Fibroblast of pulmonary artery (primary cell): ENCODE measurements at regions not wholly inside any gene's neighbourhood (a gene's known extent, or its start where the extent isn't known, plus 50 kb on each side); places are given as distances from the start of the nearest gene placed in this dataset.

ENCODE experiments used
- DNase-seq: peaks from one replicate; pipeline ENCODE4 v3.0.0-alpha.2; 2010; ENCODE audit warnings: low read depth
- H3K4me3 ChIP-seq: replicated peaks from 2 replicates; pipeline ENCODE4 v1.5.1; 2011; ENCODE audit warnings: low read depth, mild to moderate bottlenecking, control low read depth, low read length, moderate library complexity
- TF ChIP-seq, protein P1 (sequence below): IDR thresholded peaks from 2 replicates; pipeline ENCODE4 v1.5.1; 2011; ENCODE audit warnings: mild to moderate bottlenecking, control low read depth, low read length, inconsistent platforms; ENCODE audit errors: missing control alignments

DNA sequence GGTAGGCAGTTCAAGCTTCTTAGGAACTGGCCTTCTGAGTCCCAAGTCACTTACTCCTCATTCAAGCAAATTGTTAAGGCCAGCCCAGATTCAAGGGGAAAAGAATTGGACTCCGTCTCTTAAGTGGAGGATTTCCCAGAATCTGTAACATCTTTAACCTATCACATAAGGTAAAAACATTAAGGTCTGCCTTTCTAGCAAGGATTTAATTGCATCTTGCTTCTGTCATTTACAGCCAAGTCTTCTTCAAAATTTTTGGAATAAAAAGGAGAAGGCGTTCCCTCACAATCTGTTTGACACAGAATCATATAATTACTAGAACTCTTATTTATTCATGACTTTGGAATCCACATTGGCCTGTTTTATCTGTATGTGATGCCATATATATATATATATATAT lies 56.5 kb upstream of the ADORA2B start:
- no peak for DNase-seq
- H3K4me3 ChIP-seq = no peak overlapping the region
- TF ChIP-seq, protein P1, sequence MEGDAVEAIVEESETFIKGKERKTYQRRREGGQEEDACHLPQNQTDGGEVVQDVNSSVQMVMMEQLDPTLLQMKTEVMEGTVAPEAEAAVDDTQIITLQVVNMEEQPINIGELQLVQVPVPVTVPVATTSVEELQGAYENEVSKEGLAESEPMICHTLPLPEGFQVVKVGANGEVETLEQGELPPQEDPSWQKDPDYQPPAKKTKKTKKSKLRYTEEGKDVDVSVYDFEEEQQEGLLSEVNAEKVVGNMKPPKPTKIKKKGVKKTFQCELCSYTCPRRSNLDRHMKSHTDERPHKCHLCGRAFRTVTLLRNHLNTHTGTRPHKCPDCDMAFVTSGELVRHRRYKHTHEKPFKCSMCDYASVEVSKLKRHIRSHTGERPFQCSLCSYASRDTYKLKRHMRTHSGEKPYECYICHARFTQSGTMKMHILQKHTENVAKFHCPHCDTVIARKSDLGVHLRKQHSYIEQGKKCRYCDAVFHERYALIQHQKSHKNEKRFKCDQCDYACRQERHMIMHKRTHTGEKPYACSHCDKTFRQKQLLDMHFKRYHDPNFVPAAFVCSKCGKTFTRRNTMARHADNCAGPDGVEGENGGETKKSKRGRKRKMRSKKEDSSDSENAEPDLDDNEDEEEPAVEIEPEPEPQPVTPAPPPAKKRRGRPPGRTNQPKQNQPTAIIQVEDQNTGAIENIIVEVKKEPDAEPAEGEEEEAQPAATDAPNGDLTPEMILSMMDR = no peak

DNA sequence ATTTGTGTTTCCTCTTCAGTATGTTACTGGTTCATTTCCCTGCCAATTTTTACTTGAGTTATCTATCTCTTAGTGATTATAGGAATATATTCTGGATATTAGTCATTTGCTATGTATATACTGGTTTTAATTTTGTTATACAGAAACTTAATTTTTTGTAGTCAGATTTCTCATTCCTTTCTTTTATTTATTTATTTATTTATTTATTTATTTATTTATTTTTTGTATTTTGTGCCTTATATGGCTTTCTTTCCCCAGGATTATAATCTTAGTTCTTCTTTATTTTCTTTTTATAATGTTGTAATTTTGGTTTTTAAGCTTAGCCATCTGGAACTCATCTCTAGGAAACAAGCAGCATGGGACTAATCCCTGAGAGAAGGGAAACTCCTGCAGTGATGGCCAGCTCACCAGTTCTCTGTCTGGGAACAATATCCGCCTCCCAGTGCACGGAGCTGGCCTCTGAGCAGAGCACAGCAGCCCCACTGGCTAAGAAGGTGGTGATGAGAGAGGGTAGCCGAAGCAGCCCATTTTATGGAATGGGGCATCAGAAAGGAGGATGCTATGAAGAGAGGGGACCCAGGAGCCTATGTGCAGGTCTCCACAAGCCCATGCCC lies 54.5 kb upstream of the ADORA2B start:
- DNase-seq = no peak
- H3K4me3 ChIP-seq = no peak overlapping the region
- TF ChIP-seq, protein P1 = no peak

DNA sequence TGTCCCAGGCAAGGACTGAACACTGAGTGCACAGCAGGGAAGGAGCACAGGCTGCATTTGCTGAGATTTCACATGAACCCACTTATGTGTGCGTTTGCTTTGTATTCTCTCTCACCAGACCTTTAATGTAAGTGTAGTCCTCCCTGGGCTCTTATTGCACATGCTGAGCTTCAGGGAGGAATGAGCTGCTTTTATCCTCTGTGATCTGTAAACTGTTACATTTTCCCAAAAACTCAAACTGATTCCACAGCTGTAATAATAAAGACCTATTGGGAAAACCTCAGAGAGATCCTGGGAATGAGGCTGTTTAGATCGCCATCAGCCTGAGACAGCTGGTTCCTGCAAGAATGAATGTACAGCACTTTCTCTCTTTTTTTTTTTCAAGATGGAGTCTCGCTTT lies 53.6 kb upstream of the ADORA2B start:
- no peak for DNase-seq
- TF ChIP-seq, protein P1 = no peak
- no peak overlapping the region for H3K4me3 ChIP-seq

DNA sequence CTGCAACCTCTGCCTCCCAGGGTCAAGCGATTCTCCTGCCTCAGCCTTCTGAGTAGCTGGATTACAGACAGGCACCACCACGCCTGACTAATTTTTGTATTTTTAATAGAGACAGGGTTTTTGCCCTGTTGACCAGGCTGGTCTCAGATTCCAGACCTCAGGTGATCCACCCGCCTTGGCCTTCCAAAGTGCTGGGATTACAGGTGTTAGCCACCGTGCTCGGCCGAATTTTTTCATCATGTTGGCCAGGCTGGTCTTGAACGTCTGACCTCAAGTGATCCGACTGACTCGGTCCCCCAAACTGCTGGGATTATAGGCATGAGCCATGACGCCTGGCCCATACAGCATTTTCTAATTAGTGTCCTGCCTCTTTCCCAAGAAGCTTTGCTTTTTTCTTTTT lies 52.7 kb upstream of the ADORA2B start:
- TF ChIP-seq, protein P1 = no peak

DNA sequence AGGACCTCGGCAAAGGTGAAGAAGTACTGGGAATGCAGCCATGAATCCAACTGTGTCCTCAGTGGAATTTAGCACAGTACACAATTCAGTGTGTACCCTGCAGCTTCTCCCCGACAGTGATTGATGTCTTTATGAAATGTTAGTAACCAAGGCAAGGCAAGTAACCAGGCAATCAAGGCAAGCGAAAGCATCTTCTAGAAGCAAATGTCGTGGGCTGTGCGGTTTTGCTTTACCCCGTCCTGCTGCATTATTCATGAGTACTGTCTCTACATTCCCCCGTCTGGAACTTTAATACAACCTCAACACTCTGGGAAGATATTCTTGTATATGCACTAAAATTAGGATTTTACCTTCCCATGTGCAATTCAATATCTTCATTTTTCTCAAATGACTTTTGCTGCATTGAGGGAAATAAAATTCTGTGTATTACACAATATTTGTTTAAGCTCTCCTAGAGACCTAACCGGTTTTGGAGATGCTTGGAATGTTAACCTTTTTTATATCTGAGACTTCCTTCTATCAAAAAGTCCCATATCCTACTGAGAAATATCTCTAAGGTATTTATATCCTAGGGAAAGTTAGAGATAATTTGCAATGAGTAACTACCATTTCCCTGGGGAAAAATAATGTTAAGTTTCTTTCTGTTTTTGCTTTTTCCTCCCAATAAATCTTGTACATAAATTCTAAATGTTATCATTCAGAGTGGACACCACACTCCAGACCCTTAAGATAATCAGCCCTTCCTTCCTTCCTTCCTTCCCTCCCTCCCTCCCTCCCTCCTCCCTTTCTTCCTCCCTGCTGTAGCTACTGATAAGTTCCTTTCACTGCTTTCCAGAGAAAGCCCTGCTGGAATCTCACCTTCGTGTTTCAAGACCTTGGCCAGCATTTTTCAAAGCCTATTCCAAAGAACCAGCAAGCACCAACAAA lies 51.9 kb upstream of the ADORA2B start:
- TF ChIP-seq, protein P1 = no peak
- no peak overlapping the region for H3K4me3 ChIP-seq
- peak; percentile 58 for DNase-seq

More for the DNA sequence above, 52.7 kb upstream of the ADORA2B start:
- no peak overlapping the region for H3K4me3 ChIP-seq
- DNase-seq = no peak

DNA sequence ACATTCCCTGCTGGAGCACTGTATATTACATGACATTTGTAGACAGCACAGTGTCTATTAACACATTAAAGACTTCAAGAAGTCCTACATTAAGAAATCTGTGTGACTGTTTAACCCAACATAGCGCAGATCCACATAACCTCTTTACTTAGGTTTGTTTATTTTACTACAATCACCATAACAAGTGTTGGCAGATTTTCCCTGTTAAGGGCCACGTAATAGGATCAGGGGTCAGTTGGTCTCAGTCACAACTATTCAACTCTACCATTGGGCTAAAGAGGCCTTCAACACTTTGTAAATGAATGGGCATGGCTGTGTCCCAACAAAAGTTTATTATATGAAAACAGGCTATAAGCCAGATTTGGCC lies 51.3 kb upstream of the ADORA2B start:
- TF ChIP-seq, protein P1 = no peak
- peak; percentile 53 for DNase-seq
- no peak overlapping the region for H3K4me3 ChIP-seq
